SK-N-SH (cell line): ENCODE measurements at regions not wholly inside any gene's neighbourhood (a gene's known extent, or its start where the extent isn't known, plus 50 kb on each side); places are given as distances from the start of the nearest gene placed in this dataset.

ENCODE experiments used
- CTCF ChIP-seq: fragments of 200-600 bp; sonication (generic); IDR thresholded peaks from 2 replicates; pipeline ENCODE4 v1.6.1; 2017; ENCODE audit warnings: antibody characterized with exemption, mild to moderate bottlenecking, moderate library complexity
- EZH2phosphoT487 ChIP-seq: fragments of 200-600 bp; sonication (generic); IDR thresholded peaks from 2 replicates; pipeline ENCODE4 v1.6.1; 2017; ENCODE audit warnings: low read depth, mixed run types, mild to moderate bottlenecking, antibody characterized with exemption, moderate library complexity, borderline replicate concordance
- JUND ChIP-seq: IDR thresholded peaks from 2 replicates; pipeline ENCODE4 v1.4.0; 2012
- POLR2AphosphoS5 ChIP-seq: IDR thresholded peaks from 2 replicates; pipeline ENCODE4 v1.6.1; 2012; ENCODE audit warnings: low read depth, low read length
- SMC3 ChIP-seq: IDR thresholded peaks from 2 replicates; pipeline ENCODE4 v1.6.1; 2012; ENCODE audit warnings: low read depth, low read length, improper control_type of control experiment

GRCh38 chr3:102887431-102887830 is 452.6 kb downstream of the ZPLD1 start:
- TF ChIP-seq CTCF = no peak
- no peak for TF ChIP-seq EZH2phosphoT487
- no peak for TF ChIP-seq POLR2AphosphoS5
- no peak for TF ChIP-seq SMC3
- TF ChIP-seq JUND = no peak
